ENCODE measurements at regions not wholly inside any gene's neighbourhood (a gene's known extent, or its start where the extent isn't known, plus 50 kb on each side); places are given as distances from the start of the nearest gene placed in this dataset.

GRCh38 chr4:67124716-67125115 lies 420.6 kb downstream of the CENPC start:
- no peak for DNase-seq (ENCODE audit: low read depth)

- no peak for DNase-seq (ENCODE audit: low read depth)
Measured at GRCh38 chr4:67122029-67122428, 423.3 kb downstream of the CENPC start.

- no peak for DNase-seq (ENCODE audit: low read depth)
Measured at GRCh38 chr4:67120369-67120768, 424.9 kb downstream of the CENPC start.

GRCh38 chr4:67109276-67109675 lies 436.0 kb downstream of the CENPC start:
- no peak for DNase-seq (ENCODE audit: low read depth)

- no peak for DNase-seq (ENCODE audit: low read depth)
Measured at GRCh38 chr4:67106861-67107460, 438.3 kb downstream of the CENPC start.

GRCh38 chr4:67104145-67104544 lies 441.2 kb downstream of the CENPC start:
- DNase-seq (ENCODE audit: low read depth) = no peak

- no peak for DNase-seq (ENCODE audit: low read depth)
Measured at GRCh38 chr4:67103001-67103747, 442.1 kb downstream of the CENPC start.

- DNase-seq (ENCODE audit: low read depth) = no peak
Measured at GRCh38 chr4:67101612-67102011, 443.7 kb downstream of the CENPC start.

- DNase-seq (ENCODE audit: low read depth) = no peak
Measured at GRCh38 chr4:67092351-67092750, 453.0 kb downstream of the CENPC start.

- DNase-seq (ENCODE audit: low read depth) = no peak
Measured at GRCh38 chr4:67091673-67092072, 453.6 kb downstream of the CENPC start.

- no peak for DNase-seq (ENCODE audit: low read depth)
Measured at GRCh38 chr4:67087897-67088296, 457.4 kb downstream of the CENPC start.

GRCh38 chr4:67084783-67085182 lies 460.5 kb downstream of the CENPC start:
- no peak for DNase-seq (ENCODE audit: low read depth)

- DNase-seq (ENCODE audit: low read depth) = no peak
Measured at GRCh38 chr4:67083496-67083895, 461.8 kb downstream of the CENPC start.

GRCh38 chr4:67082746-67083145 lies 462.6 kb downstream of the CENPC start:
- DNase-seq (ENCODE audit: low read depth) = no peak

GRCh38 chr4:67080046-67080557 lies 465.2 kb downstream of the CENPC start:
- no peak for DNase-seq (ENCODE audit: low read depth)

- DNase-seq (ENCODE audit: low read depth) = no peak
Measured at GRCh38 chr4:67071641-67072040, 473.7 kb downstream of the CENPC start.

- DNase-seq (ENCODE audit: low read depth) = no peak
Measured at GRCh38 chr4:67055319-67055718, 490.0 kb downstream of the CENPC start.

- DNase-seq (ENCODE audit: low read depth) = no peak
Measured at GRCh38 chr4:67054896-67055295, 490.4 kb downstream of the CENPC start.

- no peak for DNase-seq (ENCODE audit: low read depth)
Measured at GRCh38 chr4:67052814-67053675, 492.3 kb downstream of the CENPC start.

- DNase-seq (ENCODE audit: low read depth) = no peak
Measured at GRCh38 chr4:67051000-67051789, 494.1 kb downstream of the CENPC start.

- no peak for DNase-seq (ENCODE audit: low read depth)
Measured at GRCh38 chr4:67049446-67049845, 495.9 kb downstream of the CENPC start.

GRCh38 chr4:67048530-67048929 lies 496.8 kb downstream of the CENPC start:
- DNase-seq (ENCODE audit: low read depth) = no peak
